Mesenchymal stem cell (in vitro differentiated cells and primary cell): ENCODE measurements at regions not wholly inside any gene's neighbourhood (a gene's known extent, or its start where the extent isn't known, plus 50 kb on each side); places are given as distances from the start of the nearest gene placed in this dataset.

Experiments
- DNase-seq: peaks from one replicate; pipeline ENCODE4 v3.0.0-alpha.2; 2013
- H2AFZ ChIP-seq: one replicate; pipeline ENCODE4 v1.6.1; 2013; ENCODE audit warnings: low read depth, mild to moderate bottlenecking, control low read depth, inconsistent platforms, low read length, moderate library complexity
- H2AK5ac ChIP-seq: 2 replicates; pipeline ENCODE4 v1.6.1; 2013; ENCODE audit warnings: low read length, moderate library complexity, mild to moderate bottlenecking, inconsistent platforms; ENCODE audit not compliant: severe bottlenecking
- H2BK120ac ChIP-seq: one replicate; pipeline ENCODE4 v1.6.1; 2013; ENCODE audit warnings: low read depth, mild to moderate bottlenecking, inconsistent platforms, low read length, moderate library complexity
- H2BK12ac ChIP-seq, 2 experiments: one replicate each; pipeline ENCODE4 v1.6.1; 2013; ENCODE audit warnings: inconsistent platforms in 2 of 2, low read length in 2 of 2, mild to moderate bottlenecking in 2 of 2, moderate library complexity in 2 of 2, control low read depth in 1 of 2
- H2BK15ac ChIP-seq: one replicate; pipeline ENCODE4 v1.6.1; 2013; ENCODE audit warnings: mild to moderate bottlenecking, low read depth, inconsistent platforms; ENCODE audit not compliant: poor library complexity, severe bottlenecking
- H2BK5ac ChIP-seq: 2 replicates; pipeline ENCODE4 v1.6.1; 2013; ENCODE audit warnings: low read depth, mild to moderate bottlenecking, low read length, control low read depth, inconsistent platforms; ENCODE audit not compliant: poor library complexity, severe bottlenecking
- H3K14ac ChIP-seq, 2 experiments: one replicate each; pipeline ENCODE4 v1.6.1; 2013; ENCODE audit warnings: inconsistent platforms in 2 of 2, low read length in 2 of 2, control low read depth in 1 of 2, mild to moderate bottlenecking in 1 of 2, moderate library complexity in 1 of 2
- H3K18ac ChIP-seq, 2 experiments: one replicate each; pipeline ENCODE4 v1.6.1; 2013; ENCODE audit warnings: inconsistent platforms in 2 of 2, low read length in 2 of 2, control low read depth in 1 of 2, low read depth in 1 of 2, mild to moderate bottlenecking in 1 of 2
- H3K23ac ChIP-seq, 2 experiments: one replicate each; pipeline ENCODE4 v1.6.1; 2013; ENCODE audit warnings: inconsistent platforms in 2 of 2, low read length in 2 of 2, mild to moderate bottlenecking in 2 of 2, moderate library complexity in 2 of 2, control low read depth in 1 of 2
- H3K27ac ChIP-seq: 2 replicates; pipeline ENCODE4 v1.5.1; 2013; ENCODE audit warnings: mild to moderate bottlenecking, moderate library complexity, low read length, control low read depth, inconsistent platforms; ENCODE audit not compliant: poor library complexity, severe bottlenecking
- H3K27me3 ChIP-seq, 2 experiments: 2 replicates each; pipeline versions ENCODE4 v1.6.1 to v1.7.0; 2013; ENCODE audit warnings: low read length in 2 of 2, mild to moderate bottlenecking in 2 of 2, moderate library complexity in 2 of 2, control low read depth in 1 of 2, inconsistent platforms in 1 of 2; ENCODE audit not compliant: control insufficient read depth in 1 of 2, insufficient read depth in 1 of 2
- H3K36me3 ChIP-seq, 2 experiments: 2 replicates each; pipeline versions ENCODE4 v1.6.1 to v1.7.0; 2013; ENCODE audit warnings: low read length in 2 of 2, control low read depth in 1 of 2, inconsistent platforms in 1 of 2, low read depth in 1 of 2, mild to moderate bottlenecking in 1 of 2; ENCODE audit not compliant: insufficient read depth in 2 of 2, control insufficient read depth in 1 of 2
- H3K4ac ChIP-seq, 2 experiments: one replicate each; pipeline ENCODE4 v1.6.1; 2013; ENCODE audit warnings: inconsistent platforms in 2 of 2, low read length in 2 of 2, mild to moderate bottlenecking in 2 of 2, moderate library complexity in 2 of 2, control low read depth in 1 of 2, low read depth in 1 of 2
- H3K4me1 ChIP-seq: 2 replicates; pipeline ENCODE4 v1.6.1; 2013; ENCODE audit warnings: low read depth, low read length, control low read depth; ENCODE audit not compliant: control insufficient read depth, insufficient read depth
- H3K4me2 ChIP-seq: 2 replicates; pipeline ENCODE4 v1.6.1; 2013; ENCODE audit warnings: low read length, mild to moderate bottlenecking, inconsistent platforms; ENCODE audit not compliant: poor library complexity, severe bottlenecking
- H3K4me3 ChIP-seq, 2 experiments: 2 replicates each; pipeline versions ENCODE4 v1.5.1 to v1.7.0; 2013; ENCODE audit warnings: low read length in 2 of 2, mild to moderate bottlenecking in 2 of 2, control low read depth in 1 of 2, low read depth in 1 of 2; ENCODE audit not compliant: insufficient read depth in 1 of 2
- H3K79me1 ChIP-seq: replicated peaks from 2 replicates; pipeline ENCODE4 v1.6.1; 2013; ENCODE audit warnings: mild to moderate bottlenecking, control low read depth, low read length, inconsistent platforms; ENCODE audit not compliant: poor library complexity, severe bottlenecking
- H3K9ac ChIP-seq: 2 replicates; pipeline ENCODE4 v1.7.0; 2013; ENCODE audit warnings: mild to moderate bottlenecking, low read length, moderate library complexity
- H3K9me3 ChIP-seq: 2 replicates; pipeline ENCODE4 v1.7.0; 2013; ENCODE audit warnings: mild to moderate bottlenecking, low read length; ENCODE audit not compliant: control insufficient read depth
- H4K8ac ChIP-seq: one replicate; pipeline ENCODE4 v1.6.1; 2013; ENCODE audit warnings: inconsistent platforms, mild to moderate bottlenecking, low read length, moderate library complexity
- H4K91ac ChIP-seq: one replicate; pipeline ENCODE4 v1.6.1; 2013; ENCODE audit warnings: mild to moderate bottlenecking, low read length, inconsistent platforms
- WGBS: methylation state at CpG from one replicate; pipeline ENCODE4 v1.1.7; 2013; ENCODE audit warnings: mixed read lengths; 5-methylcytosine and 5-hydroxymethylcytosine counted together

GRCh38 chr7:4574851-4575250 is 107.2 kb upstream of the FOXK1 start:
- Histone ChIP-seq H3K27me3 (peaks cover 0 to 7% of the 10 kb centered on the region in 2 experiments), H3K4ac (no peak overlapping the region), H3K9me3 (no peaks in the 10 kb centered on the region), H2BK120ac (no peak overlapping the region), H2BK5ac (no peak overlapping the region), H4K91ac (no peak overlapping the region), H3K27ac (no peak overlapping the region), H3K23ac (no peak overlapping the region), H2BK12ac (no peak overlapping the region), H2BK15ac (no peak overlapping the region), H4K8ac (no peak overlapping the region), H3K36me3 (no peaks in the 10 kb centered on the region), H3K4me1 (no peaks in the 10 kb centered on the region), H3K4me3 (no peak overlapping the region), H2AK5ac (no peak overlapping the region), H3K18ac (no peak overlapping the region), H3K79me1 (no peaks in the 10 kb centered on the region), H3K9ac (no peak overlapping the region), H3K14ac (no peak overlapping the region), H2AFZ (no peak overlapping the region), H3K4me2 (no peak overlapping the region)
- DNase-seq: no peak

DNA sequence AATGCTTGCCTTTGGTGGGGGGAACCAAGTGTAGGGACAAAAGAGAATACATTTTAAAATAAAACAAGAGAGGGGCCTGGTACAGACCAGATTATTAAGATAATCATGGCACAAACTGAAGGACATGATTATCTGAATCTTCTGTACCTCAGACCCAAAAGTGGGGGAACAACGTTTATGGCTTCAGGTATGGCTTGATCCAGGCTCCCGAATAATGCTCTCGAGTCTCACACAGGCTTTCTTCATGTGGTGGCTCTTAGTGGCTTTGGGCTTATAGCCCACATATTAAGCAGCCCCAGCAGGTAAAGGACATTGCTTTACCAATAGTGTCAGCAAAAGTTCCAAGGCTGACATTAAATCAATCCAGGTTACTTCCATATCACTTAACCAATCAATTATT is 106.8 kb upstream of the FOXK1 start:
- no peak overlapping the region for H3K23ac ChIP-seq
- no peak overlapping the region for H2AFZ ChIP-seq
- no peak overlapping the region for H4K8ac ChIP-seq
- no peaks in the 10 kb centered on the region for H3K79me1 ChIP-seq
- no peak for DNase-seq
- 88% methylated on average over 3 of the region's 3 CpGs for WGBS
- H2BK15ac ChIP-seq: no peak overlapping the region
- no peak overlapping the region for H3K9ac ChIP-seq
- H3K4me3 ChIP-seq: no peak overlapping the region
- no peak overlapping the region for H3K18ac ChIP-seq
- H3K4me2 ChIP-seq: no peak overlapping the region
- no peaks in the 10 kb centered on the region for H3K36me3 ChIP-seq
- no peak overlapping the region for H2BK120ac ChIP-seq
- H3K9me3 ChIP-seq: no peaks in the 10 kb centered on the region
- H2BK5ac ChIP-seq: no peak overlapping the region
- H2BK12ac ChIP-seq: no peak overlapping the region
- H3K27ac ChIP-seq: no peak overlapping the region
- H2AK5ac ChIP-seq: no peak overlapping the region
- H3K14ac ChIP-seq: no peak overlapping the region
- H3K4ac ChIP-seq: no peak overlapping the region
- peaks cover 0 to 7% of the 10 kb centered on the region in 2 experiments for H3K27me3 ChIP-seq
- H3K4me1 ChIP-seq: no peaks in the 10 kb centered on the region
- no peak overlapping the region for H4K91ac ChIP-seq

GRCh38 chr7:4602905-4603842 is 78.9 kb upstream of the FOXK1 start:
- H2BK120ac ChIP-seq: no peak overlapping the region
- H4K91ac ChIP-seq: no peak overlapping the region
- no peaks in the 10 kb centered on the region for H3K4me1 ChIP-seq
- H2BK15ac ChIP-seq: no peak overlapping the region
- H3K9ac ChIP-seq: no peak overlapping the region
- no peak overlapping the region for H4K8ac ChIP-seq
- H3K79me1 ChIP-seq: no peaks in the 10 kb centered on the region
- no peak overlapping the region for H3K14ac ChIP-seq
- H2BK12ac ChIP-seq: no peak overlapping the region
- no peak overlapping the region for H3K23ac ChIP-seq
- H2BK5ac ChIP-seq: no peak overlapping the region
- H3K27ac ChIP-seq: no peak overlapping the region
- no peak overlapping the region for H3K18ac ChIP-seq
- 83% methylated on average over 20 of the region's 20 CpGs for WGBS
- H3K4me3 ChIP-seq: no peak overlapping the region
- no peak overlapping the region for H2AK5ac ChIP-seq
- peaks cover 17 to 19% of the 10 kb centered on the region in 2 experiments for H3K27me3 ChIP-seq
- no peak overlapping the region for H3K4ac ChIP-seq
- peaks cover 0 to 3% of the 10 kb centered on the region in 2 experiments for H3K36me3 ChIP-seq
- no peaks in the 10 kb centered on the region for H3K9me3 ChIP-seq
- no peak overlapping the region for H3K4me2 ChIP-seq
- no peak overlapping the region for H2AFZ ChIP-seq
- no peak for DNase-seq

GRCh38 chr7:4603843-4604231 is 78.3 kb upstream of the FOXK1 start:
- H3K18ac ChIP-seq: no peak overlapping the region
- no peak overlapping the region for H2BK12ac ChIP-seq
- H3K4me2 ChIP-seq: no peak overlapping the region
- no peak for DNase-seq
- H2AK5ac ChIP-seq: no peak overlapping the region
- H3K27me3 ChIP-seq: peaks cover 17 to 19% of the 10 kb centered on the region in 2 experiments
- H3K79me1 ChIP-seq: no peaks in the 10 kb centered on the region
- H3K27ac ChIP-seq: no peak overlapping the region
- peaks cover 0 to 3% of the 10 kb centered on the region in 2 experiments for H3K36me3 ChIP-seq
- WGBS: 91% methylated on average over 8 of the region's 8 CpGs
- no peak overlapping the region for H3K4ac ChIP-seq
- H3K23ac ChIP-seq: no peak overlapping the region
- H3K4me3 ChIP-seq: no peak overlapping the region
- H2BK15ac ChIP-seq: no peak overlapping the region
- H3K9ac ChIP-seq: no peak overlapping the region
- no peak overlapping the region for H4K91ac ChIP-seq
- H2BK120ac ChIP-seq: no peak overlapping the region
- no peak overlapping the region for H2AFZ ChIP-seq
- no peak overlapping the region for H4K8ac ChIP-seq
- no peaks in the 10 kb centered on the region for H3K9me3 ChIP-seq
- H2BK5ac ChIP-seq: no peak overlapping the region
- H3K4me1 ChIP-seq: no peaks in the 10 kb centered on the region
- no peak overlapping the region for H3K14ac ChIP-seq
